Trophoblast cell (in vitro differentiated cells and primary cell): ENCODE measurements at regions not wholly inside any gene's neighbourhood (a gene's known extent, or its start where the extent isn't known, plus 50 kb on each side); places are given as distances from the start of the nearest gene placed in this dataset.

ENCODE experiments used
- DNase-seq, 2 donors: peaks; one replicate each; pipeline ENCODE4 v3.0.0-alpha.2; 2016
- H2AFZ ChIP-seq: 2 replicates; pipeline ENCODE4 v1.6.1; 2013; ENCODE audit warnings: low read length, moderate library complexity, mild to moderate bottlenecking; ENCODE audit not compliant: insufficient read depth, poor library complexity
- H2AK5ac ChIP-seq: 2 replicates; pipeline ENCODE4 v1.6.1; 2013; ENCODE audit warnings: mild to moderate bottlenecking, low read length
- H2BK120ac ChIP-seq: 2 replicates; pipeline ENCODE4 v1.6.1; 2013; ENCODE audit warnings: low read length, mild to moderate bottlenecking, moderate library complexity; ENCODE audit not compliant: insufficient read depth, poor library complexity
- H2BK12ac ChIP-seq: 2 replicates; pipeline ENCODE4 v1.6.1; 2013; ENCODE audit warnings: mild to moderate bottlenecking, low read length, moderate library complexity
- H2BK5ac ChIP-seq: 2 replicates; pipeline ENCODE4 v1.6.1; 2013; ENCODE audit warnings: low read length, low read depth, moderate library complexity, mild to moderate bottlenecking; ENCODE audit not compliant: poor library complexity
- H3K14ac ChIP-seq: 2 replicates; pipeline ENCODE4 v1.6.1; 2013; ENCODE audit warnings: mild to moderate bottlenecking, low read length
- H3K18ac ChIP-seq: 2 replicates; pipeline ENCODE4 v1.6.1; 2013; ENCODE audit warnings: mild to moderate bottlenecking, low read length
- H3K23ac ChIP-seq: 2 replicates; pipeline ENCODE4 v1.6.1; 2013; ENCODE audit warnings: low read length
- H3K27ac ChIP-seq: 2 replicates; pipeline ENCODE4 v1.5.1; 2013; ENCODE audit warnings: low read depth, mild to moderate bottlenecking, inconsistent platforms, low read length, moderate library complexity
- H3K27me3 ChIP-seq: 2 replicates; pipeline ENCODE4 v1.6.1; 2013; ENCODE audit warnings: inconsistent platforms, mild to moderate bottlenecking, low read length, moderate library complexity; ENCODE audit not compliant: insufficient read depth
- H3K36me3 ChIP-seq, 2 experiments: 1 replicate in 1 of 2; 2 replicates in 1 of 2; pipeline ENCODE4 v1.6.1; 2013; ENCODE audit warnings: low read length in 2 of 2, mild to moderate bottlenecking in 2 of 2, moderate library complexity in 1 of 2; ENCODE audit not compliant: insufficient read depth in 2 of 2, control insufficient read depth in 1 of 2
- H3K4ac ChIP-seq: 2 replicates; pipeline ENCODE4 v1.6.1; 2013; ENCODE audit warnings: low read depth, mild to moderate bottlenecking, low read length, moderate library complexity
- H3K4me1 ChIP-seq, 2 experiments: 1 replicate in 1 of 2; 2 replicates in 1 of 2; pipeline ENCODE4 v1.6.1; 2013; ENCODE audit warnings: low read length in 2 of 2, mild to moderate bottlenecking in 2 of 2, moderate library complexity in 1 of 2; ENCODE audit not compliant: insufficient read depth in 2 of 2, control insufficient read depth in 1 of 2
- H3K4me2 ChIP-seq: 2 replicates; pipeline ENCODE4 v1.6.1; 2013; ENCODE audit warnings: inconsistent platforms, mild to moderate bottlenecking, low read length, moderate library complexity
- H3K4me3 ChIP-seq: 2 replicates; pipeline ENCODE4 v1.5.1; 2013; ENCODE audit warnings: mild to moderate bottlenecking, low read depth, low read length, inconsistent platforms
- H3K79me1 ChIP-seq: one replicate; pipeline ENCODE4 v1.6.1; 2013; ENCODE audit warnings: low read length
- H3K79me2 ChIP-seq: 2 replicates; pipeline ENCODE4 v1.6.1; 2013; ENCODE audit warnings: low read length, mild to moderate bottlenecking; ENCODE audit not compliant: control insufficient read depth, insufficient read depth, poor library complexity
- H3K9ac ChIP-seq: 2 replicates; pipeline ENCODE4 v1.6.1; 2013; ENCODE audit warnings: mild to moderate bottlenecking, low read length
- H3K9me3 ChIP-seq: 2 replicates; pipeline ENCODE4 v1.6.1; 2013; ENCODE audit warnings: low read depth, mild to moderate bottlenecking, control low read depth, inconsistent platforms, low read length; ENCODE audit not compliant: insufficient read depth
- H4K12ac ChIP-seq: 2 replicates; pipeline ENCODE4 v1.6.1; 2013; ENCODE audit warnings: low read depth, mild to moderate bottlenecking, low read length, moderate library complexity
- H4K8ac ChIP-seq: 2 replicates; pipeline ENCODE4 v1.6.1; 2013; ENCODE audit warnings: low read depth, mild to moderate bottlenecking, low read length, moderate library complexity
- H4K91ac ChIP-seq: one replicate; pipeline ENCODE4 v1.6.1; 2013; ENCODE audit warnings: low read depth, mild to moderate bottlenecking, low read length, moderate library complexity
- WGBS: extraction: QIAGEN DNeasy Blood & Tissue Kit; methylation state at CpG from one replicate; pipeline ENCODE4 v1.1.7; 2013; ENCODE audit warnings: missing lambda C conversion rate; ENCODE audit not compliant: insufficient read length, insufficient coverage; ENCODE audit errors: extremely low coverage; 5-methylcytosine and 5-hydroxymethylcytosine counted together

DNA sequence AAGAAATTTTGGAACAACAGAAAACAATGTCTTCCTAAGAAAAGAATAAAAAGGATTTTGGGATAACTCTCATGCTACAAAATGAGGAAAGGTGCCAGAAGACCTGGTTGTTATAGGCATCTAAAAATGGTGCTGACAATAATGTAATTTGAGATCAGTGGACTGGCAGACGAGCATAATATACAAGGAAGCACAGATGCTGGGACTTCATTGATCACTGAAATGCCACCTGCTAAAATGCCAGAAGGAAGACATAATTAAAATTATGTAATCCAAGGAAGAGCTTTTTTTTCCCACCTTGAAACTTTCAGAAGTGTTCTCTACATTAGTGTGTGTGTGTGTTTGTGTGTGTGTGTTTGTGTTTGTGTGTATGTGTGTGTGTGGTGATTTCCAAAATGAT lies 535.9 kb downstream of the XIRP2 start:
- Histone ChIP-seq H4K8ac (no peak overlapping the region), H3K27ac (no peak overlapping the region), H3K4me3 (no peak overlapping the region), H3K18ac (no peak overlapping the region), H4K12ac (no peak overlapping the region), H3K23ac (no peak overlapping the region), H2BK120ac (no peak overlapping the region), H3K36me3 (no peaks in the 10 kb centered on the region), H2AK5ac (no peak overlapping the region), H3K4ac (no peak overlapping the region), H3K4me2 (no peak overlapping the region), H3K9me3 (no peaks in the 10 kb centered on the region), H4K91ac (no peak overlapping the region), H3K79me2 (no peaks in the 10 kb centered on the region), H3K9ac (no peak overlapping the region), H2BK5ac (no peak overlapping the region), H3K4me1 (no peaks in the 10 kb centered on the region), H2AFZ (no peak overlapping the region), H2BK12ac (no peak overlapping the region), H3K27me3 (no peaks in the 10 kb centered on the region), H3K79me1 (no peaks in the 10 kb centered on the region), H3K14ac (no peak overlapping the region)
- WGBS = no CpG with 5 or more reads among the region's 1 CpG
- no peak for DNase-seq

DNA sequence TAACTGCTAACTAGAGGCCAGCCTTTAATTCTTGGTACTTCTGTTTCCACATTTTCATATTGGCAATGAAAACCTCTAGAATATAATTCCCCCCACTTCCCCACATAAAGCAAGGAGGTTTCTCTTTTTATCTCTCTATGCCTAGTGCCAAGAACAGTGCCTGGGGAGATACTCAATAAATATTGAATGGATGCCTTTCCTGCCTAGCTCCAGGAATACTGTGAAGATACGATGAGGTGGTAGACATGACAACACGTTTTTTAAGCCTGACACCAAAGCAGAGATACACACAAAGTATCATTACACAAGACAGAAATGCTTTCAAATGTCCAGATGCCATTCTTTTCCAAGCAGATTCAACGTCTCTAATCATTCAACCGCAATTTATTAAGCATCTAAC lies 535.5 kb downstream of the XIRP2 start:
- no peak overlapping the region for H3K14ac ChIP-seq
- H4K8ac ChIP-seq = no peak overlapping the region
- H3K4me3 ChIP-seq = no peak overlapping the region
- H3K27me3 ChIP-seq = no peaks in the 10 kb centered on the region
- no peak overlapping the region for H3K18ac ChIP-seq
- H3K4me1 ChIP-seq = no peaks in the 10 kb centered on the region
- no peak overlapping the region for H2BK120ac ChIP-seq
- H3K79me2 ChIP-seq = no peaks in the 10 kb centered on the region
- DNase-seq = no peak
- H2BK12ac ChIP-seq = no peak overlapping the region
- WGBS = no CpG with 5 or more reads among the region's 4 CpGs
- H3K36me3 ChIP-seq = no peaks in the 10 kb centered on the region
- H2BK5ac ChIP-seq = no peak overlapping the region
- no peak overlapping the region for H2AK5ac ChIP-seq
- H3K79me1 ChIP-seq = no peaks in the 10 kb centered on the region
- H4K12ac ChIP-seq = no peak overlapping the region
- no peak overlapping the region for H3K23ac ChIP-seq
- no peak overlapping the region for H3K9ac ChIP-seq
- no peak overlapping the region for H3K4me2 ChIP-seq
- no peak overlapping the region for H2AFZ ChIP-seq
- H3K27ac ChIP-seq = no peak overlapping the region
- H4K91ac ChIP-seq = no peak overlapping the region
- H3K9me3 ChIP-seq = no peaks in the 10 kb centered on the region
- no peak overlapping the region for H3K4ac ChIP-seq

DNA sequence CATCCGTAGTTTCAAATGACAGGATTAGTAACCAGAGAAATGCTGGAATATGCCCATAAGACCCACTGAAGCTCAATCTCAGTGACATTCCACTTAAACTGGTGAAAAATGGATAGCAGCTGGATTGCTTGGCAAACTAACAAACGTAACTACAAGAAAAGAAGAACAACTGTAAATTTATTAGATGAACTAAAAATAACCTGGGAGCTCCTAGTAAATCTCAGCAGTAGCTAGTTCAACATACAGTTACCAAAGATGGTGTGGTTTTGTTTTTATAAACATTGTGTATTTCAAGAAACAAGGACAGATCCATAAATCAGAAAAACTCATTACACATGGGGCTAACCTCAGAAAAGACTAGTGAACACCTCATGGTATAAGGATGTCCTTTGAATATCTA lies 531.9 kb downstream of the XIRP2 start:
- H2BK5ac ChIP-seq = no peak overlapping the region
- no peak overlapping the region for H4K12ac ChIP-seq
- no CpG with 5 or more reads among the region's 2 CpGs for WGBS
- H3K4me2 ChIP-seq = no peak overlapping the region
- H3K4me1 ChIP-seq = no peaks in the 10 kb centered on the region
- no peaks in the 10 kb centered on the region for H3K36me3 ChIP-seq
- H3K14ac ChIP-seq = no peak overlapping the region
- no peak overlapping the region for H4K8ac ChIP-seq
- H2BK120ac ChIP-seq = no peak overlapping the region
- no peak overlapping the region for H3K23ac ChIP-seq
- H3K27ac ChIP-seq = no peak overlapping the region
- no peaks in the 10 kb centered on the region for H3K79me2 ChIP-seq
- H3K4me3 ChIP-seq = no peak overlapping the region
- no peak overlapping the region for H3K18ac ChIP-seq
- H4K91ac ChIP-seq = no peak overlapping the region
- H2AFZ ChIP-seq = no peak overlapping the region
- H3K9ac ChIP-seq = no peak overlapping the region
- H3K27me3 ChIP-seq = no peaks in the 10 kb centered on the region
- H3K4ac ChIP-seq = no peak overlapping the region
- H3K9me3 ChIP-seq = peaks cover 5% of the 10 kb centered on the region
- no peaks in the 10 kb centered on the region for H3K79me1 ChIP-seq
- DNase-seq = no peak
- no peak overlapping the region for H2BK12ac ChIP-seq
- no peak overlapping the region for H2AK5ac ChIP-seq

- no peak overlapping the region for H2AFZ ChIP-seq
- H3K27ac ChIP-seq = no peak overlapping the region
- no peak overlapping the region for H3K18ac ChIP-seq
- H3K14ac ChIP-seq = no peak overlapping the region
- H4K8ac ChIP-seq = no peak overlapping the region
- no peak overlapping the region for H3K23ac ChIP-seq
- DNase-seq = no peak
- no peaks in the 10 kb centered on the region for H3K27me3 ChIP-seq
- H3K9me3 ChIP-seq = peaks cover 5% of the 10 kb centered on the region
- no peaks in the 10 kb centered on the region for H3K79me1 ChIP-seq
- H3K4ac ChIP-seq = no peak overlapping the region
- H3K79me2 ChIP-seq = no peaks in the 10 kb centered on the region
- H2BK12ac ChIP-seq = no peak overlapping the region
- H3K36me3 ChIP-seq = no peaks in the 10 kb centered on the region
- no peak overlapping the region for H4K12ac ChIP-seq
- no peak overlapping the region for H3K4me2 ChIP-seq
- no peak overlapping the region for H3K4me3 ChIP-seq
- H4K91ac ChIP-seq = no peak overlapping the region
- no peaks in the 10 kb centered on the region for H3K4me1 ChIP-seq
- H2BK5ac ChIP-seq = no peak overlapping the region
- H2AK5ac ChIP-seq = no peak overlapping the region
- H3K9ac ChIP-seq = no peak overlapping the region
- no peak overlapping the region for H2BK120ac ChIP-seq
Observed at GRCh38 chr2:167415068-167415467, 526.8 kb downstream of the XIRP2 start.

DNA sequence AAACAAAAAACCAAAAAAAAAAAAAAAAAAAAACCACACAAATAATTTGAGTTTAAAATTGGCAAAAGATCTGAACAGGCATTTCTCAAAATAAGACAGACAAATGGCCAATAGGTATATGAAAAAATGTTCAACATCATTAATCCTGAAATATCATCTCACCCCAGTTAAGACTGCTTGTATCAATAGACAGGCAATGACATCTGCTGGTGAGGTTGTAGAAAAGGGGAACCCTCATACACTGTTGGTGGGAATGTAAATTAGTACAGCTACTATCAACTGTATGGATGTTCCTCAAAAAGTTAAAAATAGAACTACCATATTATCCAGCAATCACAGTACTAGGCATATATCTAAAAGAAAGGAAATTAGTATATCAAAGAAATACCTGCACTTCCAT lies 523.1 kb downstream of the XIRP2 start:
- H2AFZ ChIP-seq = no peak overlapping the region
- no peak overlapping the region for H4K91ac ChIP-seq
- H3K4me1 ChIP-seq = no peaks in the 10 kb centered on the region
- no peak overlapping the region for H4K8ac ChIP-seq
- no peak overlapping the region for H4K12ac ChIP-seq
- no peak overlapping the region for H3K4me3 ChIP-seq
- no peak for DNase-seq
- H3K23ac ChIP-seq = no peak overlapping the region
- H3K14ac ChIP-seq = no peak overlapping the region
- H3K18ac ChIP-seq = no peak overlapping the region
- peaks cover 4% of the 10 kb centered on the region for H3K9me3 ChIP-seq
- H2BK5ac ChIP-seq = no peak overlapping the region
- no peak overlapping the region for H2BK12ac ChIP-seq
- H2BK120ac ChIP-seq = no peak overlapping the region
- no peaks in the 10 kb centered on the region for H3K27me3 ChIP-seq
- H3K79me2 ChIP-seq = no peaks in the 10 kb centered on the region
- no peak overlapping the region for H3K4ac ChIP-seq
- H3K4me2 ChIP-seq = no peak overlapping the region
- no peaks in the 10 kb centered on the region for H3K79me1 ChIP-seq
- H2AK5ac ChIP-seq = no peak overlapping the region
- no peaks in the 10 kb centered on the region for H3K36me3 ChIP-seq
- H3K27ac ChIP-seq = no peak overlapping the region
- H3K9ac ChIP-seq = no peak overlapping the region
